Keratinocyte (primary cell): ENCODE measurements at regions not wholly inside any gene's neighbourhood (a gene's known extent, or its start where the extent isn't known, plus 50 kb on each side); places are given as distances from the start of the nearest gene placed in this dataset.

Experiments
- DNase-seq: peaks from one replicate; pipeline ENCODE4 v3.0.0-alpha.2; 2011; ENCODE audit warnings: low read depth, missing footprints, low spot score
- FAIRE-seq: peaks from 2 replicates; lab custom pipeline; 2011; peaks lifted over from hg19 to GRCh38; lab: Jason Lieb, UNC
- H2AFZ ChIP-seq: 2 replicates; pipeline ENCODE4 v1.6.0; 2012; ENCODE audit warnings: low read length, control low read depth, inconsistent platforms; ENCODE audit not compliant: control insufficient read depth
- H3K27ac ChIP-seq: 2 replicates; pipeline ENCODE4 v1.5.1; 2011; ENCODE audit warnings: low read length; ENCODE audit not compliant: control insufficient read depth, insufficient read depth
- H3K27me3 ChIP-seq: 3 replicates; pipeline ENCODE4 v1.6.0; 2011; ENCODE audit warnings: low read length; ENCODE audit not compliant: control insufficient read depth, insufficient read depth; ENCODE audit errors: extremely low read depth
- H3K36me3 ChIP-seq, 2 experiments: 2 replicates in 1 of 2; 3 replicates in 1 of 2; pipeline ENCODE4 v1.5.1; 2011; ENCODE audit warnings: low read length in 2 of 2, mild to moderate bottlenecking in 1 of 2; ENCODE audit not compliant: control insufficient read depth in 2 of 2, insufficient read depth in 2 of 2; ENCODE audit errors: extremely low read depth in 1 of 2
- H3K4me1 ChIP-seq: 3 replicates; pipeline ENCODE4 v1.5.1; 2011; ENCODE audit warnings: low read length; ENCODE audit not compliant: control insufficient read depth, insufficient read depth; ENCODE audit errors: extremely low read depth
- H3K4me2 ChIP-seq: 3 replicates; pipeline ENCODE4 v1.6.0; 2011; ENCODE audit warnings: low read depth, low read length; ENCODE audit not compliant: control insufficient read depth, insufficient read depth; ENCODE audit errors: extremely low read depth
- H3K4me3 ChIP-seq, 3 experiments: fragments of 200-600 bp in 1 of 3; sonication (generic) in 1 of 3; 2 replicates in 2 of 3; 3 replicates in 1 of 3; pipeline ENCODE4 v1.5.1; 2011 to 2016; ENCODE audit warnings: low read length in 3 of 3, mild to moderate bottlenecking in 3 of 3, control low read depth in 2 of 3, inconsistent platforms in 1 of 3, low read depth in 1 of 3, mixed read lengths in 1 of 3, mixed run types in 1 of 3, moderate library complexity in 1 of 3; ENCODE audit not compliant: control insufficient read depth in 2 of 3, insufficient read depth in 2 of 3; ENCODE audit errors: extremely low read depth in 1 of 3
- H3K79me2 ChIP-seq: 2 replicates; pipeline ENCODE4 v1.6.0; 2012; ENCODE audit warnings: low read length; ENCODE audit not compliant: control insufficient read depth, insufficient read depth
- H3K9ac ChIP-seq: 3 replicates; pipeline ENCODE4 v1.6.0; 2011; ENCODE audit warnings: low read length; ENCODE audit not compliant: control insufficient read depth, insufficient read depth; ENCODE audit errors: extremely low read depth
- H3K9me1 ChIP-seq: 3 replicates; pipeline ENCODE4 v1.6.0; 2011; ENCODE audit warnings: low read length; ENCODE audit not compliant: control insufficient read depth, insufficient read depth; ENCODE audit errors: extremely low read depth
- H3K9me3 ChIP-seq: 2 replicates; pipeline ENCODE4 v1.5.1; 2012; ENCODE audit warnings: low read depth, low read length; ENCODE audit not compliant: control insufficient read depth
- H4K20me1 ChIP-seq: 3 replicates; pipeline ENCODE4 v1.6.0; 2011; ENCODE audit warnings: low read length; ENCODE audit not compliant: control insufficient read depth, insufficient read depth; ENCODE audit errors: extremely low read depth
- EZH2 ChIP-seq: IDR thresholded peaks from one replicate; pipeline ENCODE4 v1.6.1; 2012; ENCODE audit warnings: inconsistent platforms, mild to moderate bottlenecking, low read length, moderate library complexity
- dilution Hi-C: fragments of 300-500 bp; cut with MboI; formaldehyde crosslinking; loops from one replicate; pipeline ENCODE4 v1.7.0; 2020; ENCODE audit warnings: low sequenced_read_pairs; ENCODE audit not compliant: extremely low pct_ligation_motif_present
- TF ChIP-seq, protein P1 (sequence below), 3 experiments: IDR thresholded peaks in 1 of 3; conservative IDR thresholded peaks in 1 of 3; optimal IDR thresholded peaks in 1 of 3; 2 replicates in 2 of 3; 3 replicates in 1 of 3; pipeline versions ENCODE3 to v1.5.1; 2011; ENCODE audit warnings: low read length in 3 of 3, mild to moderate bottlenecking in 3 of 3, moderate library complexity in 2 of 3, control low read depth in 1 of 3, inconsistent platforms in 1 of 3; ENCODE audit not compliant: insufficient read depth in 2 of 3; ENCODE audit errors: extremely low read depth in 1 of 3

DNA sequence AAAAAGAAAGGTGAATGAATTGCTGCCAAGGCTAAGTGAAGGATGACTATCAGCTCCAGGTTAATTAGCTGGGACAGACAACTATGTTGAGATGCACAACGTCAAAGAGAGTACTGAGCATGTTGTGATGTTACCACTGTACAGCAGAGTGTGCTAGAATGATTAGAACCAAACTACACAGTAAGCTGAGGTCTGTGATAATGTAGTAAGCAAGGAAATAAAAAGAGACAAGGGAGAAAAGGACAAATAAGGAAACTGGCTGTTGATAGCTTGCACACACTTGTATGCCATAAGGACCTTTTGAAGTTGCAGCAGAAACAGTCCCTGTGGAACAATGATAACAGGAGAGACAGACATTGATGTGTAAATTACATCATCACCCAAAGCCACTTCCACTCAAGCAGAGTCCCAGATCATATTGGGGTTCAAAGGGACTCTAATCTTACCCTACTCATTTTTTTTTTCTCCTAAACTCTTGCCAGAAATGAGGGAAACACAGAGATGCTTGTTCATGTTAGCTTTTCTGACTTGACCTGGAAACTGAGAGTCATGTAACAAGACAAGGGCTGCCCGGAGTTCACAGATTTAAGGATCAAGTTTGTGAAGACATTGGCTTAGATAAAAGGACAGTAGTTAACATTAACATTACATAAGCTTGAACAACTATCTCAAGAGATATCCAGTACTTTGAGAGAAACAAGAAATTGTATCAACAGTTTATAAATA lies 189.9 kb downstream of the CENPW start:
- no peak for FAIRE-seq

DNA sequence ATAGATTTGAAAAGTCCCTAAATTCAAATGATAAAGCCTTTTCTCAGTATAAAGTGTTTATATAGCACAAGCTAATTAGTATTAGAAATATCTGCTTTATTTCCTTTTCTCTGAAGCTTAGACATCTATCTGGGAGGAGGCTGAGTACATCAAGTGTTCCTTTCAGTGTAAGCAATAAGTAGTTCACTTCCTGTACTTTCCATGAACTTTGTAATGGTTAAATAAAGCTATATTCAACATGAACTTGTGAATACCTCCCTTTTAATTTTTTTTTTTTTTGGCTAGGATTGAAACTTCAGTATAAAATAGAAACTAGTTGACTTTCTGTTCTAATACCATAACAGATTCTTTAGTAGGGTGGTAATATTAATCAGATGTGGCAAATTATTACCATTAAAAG lies 190.9 kb downstream of the CENPW start:
- no peak overlapping the region for H3K4me3 ChIP-seq
- no peak for DNase-seq
- no peak for FAIRE-seq
- H2AFZ ChIP-seq = no peak overlapping the region
- no peaks in the 10 kb centered on the region for H3K36me3 ChIP-seq
- no peaks in the 10 kb centered on the region for H4K20me1 ChIP-seq
- no peaks in the 10 kb centered on the region for H3K9me1 ChIP-seq
- H3K27ac ChIP-seq = no peak overlapping the region
- no peak overlapping the region for H3K9ac ChIP-seq
- H3K79me2 ChIP-seq = no peaks in the 10 kb centered on the region
- no peaks in the 10 kb centered on the region for H3K9me3 ChIP-seq
- TF ChIP-seq EZH2 = no peak
- TF ChIP-seq, protein P1, sequence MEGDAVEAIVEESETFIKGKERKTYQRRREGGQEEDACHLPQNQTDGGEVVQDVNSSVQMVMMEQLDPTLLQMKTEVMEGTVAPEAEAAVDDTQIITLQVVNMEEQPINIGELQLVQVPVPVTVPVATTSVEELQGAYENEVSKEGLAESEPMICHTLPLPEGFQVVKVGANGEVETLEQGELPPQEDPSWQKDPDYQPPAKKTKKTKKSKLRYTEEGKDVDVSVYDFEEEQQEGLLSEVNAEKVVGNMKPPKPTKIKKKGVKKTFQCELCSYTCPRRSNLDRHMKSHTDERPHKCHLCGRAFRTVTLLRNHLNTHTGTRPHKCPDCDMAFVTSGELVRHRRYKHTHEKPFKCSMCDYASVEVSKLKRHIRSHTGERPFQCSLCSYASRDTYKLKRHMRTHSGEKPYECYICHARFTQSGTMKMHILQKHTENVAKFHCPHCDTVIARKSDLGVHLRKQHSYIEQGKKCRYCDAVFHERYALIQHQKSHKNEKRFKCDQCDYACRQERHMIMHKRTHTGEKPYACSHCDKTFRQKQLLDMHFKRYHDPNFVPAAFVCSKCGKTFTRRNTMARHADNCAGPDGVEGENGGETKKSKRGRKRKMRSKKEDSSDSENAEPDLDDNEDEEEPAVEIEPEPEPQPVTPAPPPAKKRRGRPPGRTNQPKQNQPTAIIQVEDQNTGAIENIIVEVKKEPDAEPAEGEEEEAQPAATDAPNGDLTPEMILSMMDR (optimal IDR thresholded peaks at IDR 0.05 in 1 of 3, IDR thresholded peaks at IDR 0.05 in 1 of 3, conservative IDR thresholded peaks at IDR 0.05 in 1 of 3; ENCODE audit: extremely low read depth in 1 of 3, insufficient read depth in 2 of 3, low read length in 3 of 3) = no peak
- dilution Hi-C loops = no loop called here
- H3K4me1 ChIP-seq = peaks cover 2% of the 10 kb centered on the region
- H3K4me2 ChIP-seq = no peak overlapping the region
- no peaks in the 10 kb centered on the region for H3K27me3 ChIP-seq

More for the DNA sequence above, 189.9 kb downstream of the CENPW start:
- TF ChIP-seq EZH2 = no peak
- TF ChIP-seq, protein P1 (optimal IDR thresholded peaks at IDR 0.05 in 1 of 3, IDR thresholded peaks at IDR 0.05 in 1 of 3, conservative IDR thresholded peaks at IDR 0.05 in 1 of 3; ENCODE audit: extremely low read depth in 1 of 3, insufficient read depth in 2 of 3, low read length in 3 of 3) = no peak
- no peaks in the 10 kb centered on the region for H3K9me1 ChIP-seq
- H2AFZ ChIP-seq = no peak overlapping the region
- H3K36me3 ChIP-seq = no peaks in the 10 kb centered on the region
- no peaks in the 10 kb centered on the region for H3K79me2 ChIP-seq
- no peak overlapping the region for H3K4me3 ChIP-seq
- peaks cover 2% of the 10 kb centered on the region for H3K4me1 ChIP-seq
- H3K9me3 ChIP-seq = no peaks in the 10 kb centered on the region
- DNase-seq = no peak
- H3K4me2 ChIP-seq = no peak overlapping the region
- no peak overlapping the region for H3K9ac ChIP-seq
- dilution Hi-C loops = no loop called here
- H4K20me1 ChIP-seq = no peaks in the 10 kb centered on the region
- H3K27me3 ChIP-seq = no peaks in the 10 kb centered on the region
- H3K27ac ChIP-seq = no peak overlapping the region
